ENCODE measurements at regions not wholly inside any gene's neighbourhood (a gene's known extent, or its start where the extent isn't known, plus 50 kb on each side); places are given as distances from the start of the nearest gene placed in this dataset.

DNA sequence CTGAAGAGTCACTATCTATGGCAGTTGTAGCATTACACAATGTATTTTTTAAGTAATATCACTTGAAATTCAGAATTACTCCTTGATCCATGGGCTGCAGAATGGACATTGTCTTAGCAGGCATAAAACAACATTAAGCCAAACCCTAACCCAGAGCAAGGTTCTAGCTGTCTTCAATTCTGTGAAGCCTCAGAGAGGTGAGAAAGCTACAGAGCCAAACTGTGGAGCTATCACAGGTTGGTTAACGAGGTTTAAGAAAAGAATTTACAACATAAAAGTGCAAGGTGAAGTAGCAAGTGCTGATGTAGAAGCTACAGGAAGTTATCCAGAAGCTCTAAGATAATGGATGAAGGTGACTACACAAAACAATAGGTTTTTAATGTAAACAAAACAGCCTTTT, 582.7 kb upstream of the POT1 start:
- H3K27me3 Mint-ChIP-seq: no peaks in the 10 kb centered on the region

DNA sequence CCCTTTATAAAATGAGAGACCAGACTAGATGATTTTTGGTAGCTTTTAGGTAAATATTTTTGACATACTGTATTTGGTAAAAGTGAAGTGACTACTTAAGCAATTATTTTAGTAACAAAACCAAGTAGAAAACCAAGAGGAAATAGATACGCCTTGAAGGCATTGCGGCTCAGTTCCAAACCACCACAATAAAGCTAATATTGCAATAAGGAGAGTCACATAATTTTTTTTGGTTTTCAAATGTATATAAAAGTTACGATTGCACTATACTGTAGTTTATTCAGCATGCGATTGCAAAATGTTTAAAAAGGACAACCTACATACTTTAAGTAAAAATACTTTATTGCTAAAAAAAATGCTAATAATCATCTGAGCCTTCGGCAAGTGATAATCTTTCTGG, 581.7 kb upstream of the POT1 start:
- H3K27me3 Mint-ChIP-seq: no peaks in the 10 kb centered on the region
- no peak overlapping the region for H3K4me3 Mint-ChIP-seq
- H3K9me3 Mint-ChIP-seq: no peaks in the 10 kb centered on the region
- TF ChIP-seq, protein P1, sequence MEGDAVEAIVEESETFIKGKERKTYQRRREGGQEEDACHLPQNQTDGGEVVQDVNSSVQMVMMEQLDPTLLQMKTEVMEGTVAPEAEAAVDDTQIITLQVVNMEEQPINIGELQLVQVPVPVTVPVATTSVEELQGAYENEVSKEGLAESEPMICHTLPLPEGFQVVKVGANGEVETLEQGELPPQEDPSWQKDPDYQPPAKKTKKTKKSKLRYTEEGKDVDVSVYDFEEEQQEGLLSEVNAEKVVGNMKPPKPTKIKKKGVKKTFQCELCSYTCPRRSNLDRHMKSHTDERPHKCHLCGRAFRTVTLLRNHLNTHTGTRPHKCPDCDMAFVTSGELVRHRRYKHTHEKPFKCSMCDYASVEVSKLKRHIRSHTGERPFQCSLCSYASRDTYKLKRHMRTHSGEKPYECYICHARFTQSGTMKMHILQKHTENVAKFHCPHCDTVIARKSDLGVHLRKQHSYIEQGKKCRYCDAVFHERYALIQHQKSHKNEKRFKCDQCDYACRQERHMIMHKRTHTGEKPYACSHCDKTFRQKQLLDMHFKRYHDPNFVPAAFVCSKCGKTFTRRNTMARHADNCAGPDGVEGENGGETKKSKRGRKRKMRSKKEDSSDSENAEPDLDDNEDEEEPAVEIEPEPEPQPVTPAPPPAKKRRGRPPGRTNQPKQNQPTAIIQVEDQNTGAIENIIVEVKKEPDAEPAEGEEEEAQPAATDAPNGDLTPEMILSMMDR (conservative IDR thresholded peaks at IDR 0.05): no peak
- no peak overlapping the region for H3K27ac Mint-ChIP-seq
- no peaks in the 10 kb centered on the region for H3K4me1 Mint-ChIP-seq (ENCODE audit: unreplicated experiment)
- no peaks in the 10 kb centered on the region for H3K36me3 Mint-ChIP-seq
- no peak for DNase-seq (ENCODE audit: extremely low spot score, unreplicated experiment)

More for the DNA sequence above, 582.7 kb upstream of the POT1 start:
- no peak overlapping the region for H3K4me3 Mint-ChIP-seq
- no peaks in the 10 kb centered on the region for H3K9me3 Mint-ChIP-seq
- no peaks in the 10 kb centered on the region for H3K4me1 Mint-ChIP-seq (ENCODE audit: unreplicated experiment)
- TF ChIP-seq, protein P1 (conservative IDR thresholded peaks at IDR 0.05): no peak
- no peak for DNase-seq (ENCODE audit: extremely low spot score, unreplicated experiment)
- no peak overlapping the region for H3K27ac Mint-ChIP-seq
- no peaks in the 10 kb centered on the region for H3K36me3 Mint-ChIP-seq

DNA sequence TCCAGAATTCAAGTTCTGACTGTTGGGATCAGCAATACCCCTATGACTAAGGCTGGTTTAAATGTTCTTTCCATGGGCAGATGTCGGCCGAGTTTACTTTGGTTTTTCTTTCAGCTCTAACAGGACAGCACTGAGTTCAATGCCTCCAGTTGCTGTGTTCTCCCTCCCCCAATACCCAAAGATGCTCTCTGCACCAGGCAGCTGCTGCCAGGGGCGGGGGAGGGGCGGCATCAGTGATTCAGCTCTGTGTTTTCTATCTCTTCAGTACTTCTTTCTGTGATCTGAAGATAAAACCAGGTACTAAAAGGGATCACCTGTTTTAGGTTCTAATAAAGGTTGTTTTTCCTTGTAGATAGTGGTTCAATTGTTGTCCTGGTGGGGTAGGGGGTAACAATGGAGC, 576.7 kb upstream of the POT1 start:
- no peak for DNase-seq (ENCODE audit: extremely low spot score, unreplicated experiment)
- Mint-ChIP-seq H3K27me3 (no peaks in the 10 kb centered on the region), H3K36me3 (no peaks in the 10 kb centered on the region), H3K27ac (no peak overlapping the region), H3K4me1 (ENCODE audit: unreplicated experiment) (no peaks in the 10 kb centered on the region), H3K4me3 (no peak overlapping the region), H3K9me3 (no peaks in the 10 kb centered on the region)
- TF ChIP-seq, protein P1 (conservative IDR thresholded peaks at IDR 0.05): no peak

DNA sequence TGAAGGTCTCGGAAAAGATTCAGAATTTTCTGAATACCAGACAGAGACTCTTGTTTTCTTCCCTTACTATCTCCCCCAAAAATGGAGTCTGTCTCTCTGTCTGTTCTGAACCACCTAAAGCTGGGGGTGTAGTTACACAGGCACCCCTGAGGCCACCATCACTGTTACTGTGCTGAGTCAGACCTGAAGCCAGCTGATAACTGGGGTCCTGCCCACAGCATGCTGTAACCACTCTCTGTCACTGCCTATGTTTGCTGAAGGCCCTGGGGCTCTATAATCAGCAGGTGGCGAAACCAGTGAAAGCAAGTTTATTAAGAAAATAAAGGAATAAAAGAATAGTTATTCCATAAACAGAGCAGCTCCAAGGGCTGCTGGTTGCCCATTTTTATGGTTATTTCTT, 575.2 kb upstream of the POT1 start:
- TF ChIP-seq, protein P1 (conservative IDR thresholded peaks at IDR 0.05): no peak
- Mint-ChIP-seq H3K27me3 (no peaks in the 10 kb centered on the region), H3K4me1 (ENCODE audit: unreplicated experiment) (no peaks in the 10 kb centered on the region), H3K36me3 (no peaks in the 10 kb centered on the region), H3K27ac (no peak overlapping the region), H3K9me3 (no peaks in the 10 kb centered on the region), H3K4me3 (no peak overlapping the region)
- no peak for DNase-seq (ENCODE audit: extremely low spot score, unreplicated experiment)

DNA sequence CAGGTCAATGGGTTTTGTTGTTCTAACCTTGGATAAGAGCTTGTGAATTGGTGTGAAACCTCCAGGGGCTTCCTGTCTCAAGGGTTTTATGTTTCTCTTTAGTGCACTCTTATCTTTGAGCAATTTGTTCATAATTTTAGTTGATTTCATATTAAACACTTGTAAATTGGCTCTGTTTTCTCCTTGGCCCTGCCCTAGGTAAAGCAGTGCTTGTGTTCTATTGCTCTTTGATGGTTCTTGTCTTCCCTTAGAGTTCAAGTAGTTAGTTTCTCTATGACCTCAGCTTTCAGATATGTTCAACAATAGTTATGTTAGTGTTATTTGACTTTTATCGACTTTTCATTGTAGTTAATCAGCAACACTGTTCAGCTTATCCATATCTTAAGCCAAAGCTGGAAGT, 566.4 kb upstream of the POT1 start:
- DNase-seq (ENCODE audit: extremely low spot score, unreplicated experiment): no peak
- TF ChIP-seq, protein P1 (conservative IDR thresholded peaks at IDR 0.05): no peak
- H3K4me3 Mint-ChIP-seq: no peak overlapping the region
- H3K27ac Mint-ChIP-seq: no peak overlapping the region
- no peaks in the 10 kb centered on the region for H3K27me3 Mint-ChIP-seq
- H3K36me3 Mint-ChIP-seq: no peaks in the 10 kb centered on the region
- no peaks in the 10 kb centered on the region for H3K4me1 Mint-ChIP-seq (ENCODE audit: unreplicated experiment)
- no peaks in the 10 kb centered on the region for H3K9me3 Mint-ChIP-seq

DNA sequence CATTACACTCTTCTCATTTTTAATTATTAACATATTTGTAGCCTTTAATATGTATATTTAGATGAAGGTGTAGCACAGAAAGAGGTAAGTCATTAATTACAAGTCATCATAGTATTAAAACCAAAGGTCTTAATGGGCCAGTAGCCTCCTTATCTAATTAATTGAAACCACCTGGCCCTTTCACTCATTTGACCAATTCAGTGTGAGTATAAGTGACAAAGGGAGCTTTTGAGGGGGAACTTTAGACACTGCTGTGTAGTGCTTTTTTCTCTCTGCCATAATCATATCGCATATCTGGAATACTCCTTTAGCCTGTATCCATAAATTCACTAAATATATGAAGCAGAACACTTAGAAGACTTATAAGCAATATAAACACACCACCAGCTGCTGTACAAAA, 562.9 kb upstream of the POT1 start:
- no peak for DNase-seq (ENCODE audit: extremely low spot score, unreplicated experiment)

More for the DNA sequence above, 562.9 kb upstream of the POT1 start:
- Mint-ChIP-seq H3K9me3 (no peaks in the 10 kb centered on the region), H3K4me1 (ENCODE audit: unreplicated experiment) (no peaks in the 10 kb centered on the region), H3K27me3 (no peaks in the 10 kb centered on the region), H3K4me3 (no peak overlapping the region), H3K36me3 (no peaks in the 10 kb centered on the region), H3K27ac (no peak overlapping the region)
- TF ChIP-seq, protein P1 (conservative IDR thresholded peaks at IDR 0.05): no peak

Data from type B pancreatic cell (in vitro differentiated cells).